Globus pallidus (tissue), 1 donor: ENCODE measurements at regions not wholly inside any gene's neighbourhood (a gene's known extent, or its start where the extent isn't known, plus 50 kb on each side); places are given as distances from the start of the nearest gene placed in this dataset.

Source experiments
- DNase-seq: peaks from one replicate; pipeline ENCODE4 v3.0.0-alpha.2; 2015; ENCODE audit warnings: low spot score

DNA sequence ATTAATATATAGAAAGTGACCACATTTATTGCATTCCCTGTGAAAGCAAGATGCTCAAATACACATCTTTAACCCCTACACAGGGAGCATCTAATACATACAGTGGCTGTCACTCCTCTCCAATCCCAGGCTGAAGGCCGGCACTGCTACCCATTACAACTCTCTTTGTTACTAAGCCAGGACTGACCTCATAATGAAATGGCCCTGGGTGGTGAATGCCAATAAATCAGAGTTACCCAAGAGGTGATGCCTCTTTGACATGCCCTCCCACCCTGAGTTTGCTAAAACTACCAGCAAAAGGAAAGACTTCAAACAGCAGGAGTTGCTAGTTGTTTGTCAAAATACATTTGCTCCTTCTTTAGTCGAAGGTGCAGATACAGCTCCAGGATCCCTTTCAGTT is 214.2 kb downstream of the FOXA2 start:
- no peak for DNase-seq

DNA sequence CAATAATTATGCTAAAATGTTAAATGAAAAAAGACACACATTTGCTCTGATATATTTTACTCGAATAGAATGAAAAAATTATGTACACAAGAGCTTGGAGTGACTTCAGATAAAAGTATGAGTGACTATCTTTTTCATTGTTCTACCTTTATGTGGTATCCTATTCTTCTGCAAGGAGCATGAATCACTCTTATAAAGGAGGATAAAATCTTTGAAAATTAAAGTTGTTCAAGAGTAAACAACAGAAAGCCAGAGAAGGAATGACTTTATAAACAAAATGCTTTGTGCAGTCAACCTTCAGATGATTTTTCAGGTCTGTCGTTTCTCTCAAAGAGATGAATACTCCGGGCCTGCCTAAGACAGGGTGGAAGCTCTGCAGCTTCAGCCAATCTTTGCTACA is 215.3 kb downstream of the FOXA2 start:
- DNase-seq = no peak

DNA sequence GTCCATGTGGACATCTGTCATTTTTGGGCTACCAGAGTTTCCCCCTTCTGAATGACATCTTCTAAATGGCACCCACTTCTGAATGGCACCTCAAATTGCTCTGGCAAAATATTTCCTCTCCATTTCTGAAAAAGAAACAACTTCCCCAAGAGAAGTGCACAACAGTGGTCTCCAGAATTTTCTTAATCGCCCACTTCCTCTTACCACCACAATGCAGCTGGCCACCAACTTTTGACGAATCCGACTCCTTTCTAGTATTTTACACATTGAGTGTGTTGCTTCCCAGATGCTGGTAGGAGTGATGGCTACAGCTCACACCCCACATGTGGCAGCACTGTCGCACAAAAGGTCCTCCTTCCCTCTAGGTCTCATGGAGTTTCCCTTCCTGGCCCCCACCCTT is 216.1 kb downstream of the FOXA2 start:
- DNase-seq = no peak

DNA sequence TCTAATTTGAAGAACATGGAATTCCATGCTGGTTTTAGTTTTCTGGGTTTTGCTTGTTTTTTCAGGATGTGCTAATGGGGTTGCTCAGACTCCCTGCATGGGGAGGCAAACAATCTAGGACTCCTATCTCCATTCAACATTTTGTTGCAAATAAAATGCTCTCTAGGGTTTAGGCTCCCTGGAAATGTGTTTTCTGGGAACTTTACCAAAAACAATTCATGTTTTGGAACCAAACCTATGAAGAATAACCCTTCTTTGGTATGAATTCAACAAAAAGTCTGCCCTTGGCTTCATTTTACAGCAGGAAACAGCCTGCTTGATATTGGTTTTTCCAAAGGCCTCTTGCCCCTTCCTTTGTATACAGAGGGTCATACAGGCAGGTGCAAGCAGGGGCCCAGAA is 217.7 kb downstream of the FOXA2 start:
- DNase-seq = no peak

DNA sequence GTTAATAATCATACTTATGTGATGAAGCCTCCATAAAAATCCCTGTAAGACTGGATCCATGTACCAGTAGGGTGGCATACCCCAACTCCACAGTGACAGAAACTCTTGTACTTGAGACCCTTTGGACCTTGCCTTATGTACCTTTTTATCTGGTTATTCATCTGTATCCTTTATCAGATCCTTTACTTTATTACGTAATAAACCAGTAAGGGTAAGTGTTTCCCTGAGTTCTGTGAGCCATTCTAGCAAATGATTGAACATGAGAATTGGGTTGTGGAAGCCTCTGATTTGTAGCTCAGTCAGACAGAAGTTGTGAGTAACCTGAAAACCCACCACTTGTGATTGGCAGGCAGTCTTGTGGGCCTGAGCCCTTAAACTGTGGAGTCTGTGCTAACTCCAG is 229.7 kb downstream of the FOXA2 start:
- DNase-seq = no peak

DNA sequence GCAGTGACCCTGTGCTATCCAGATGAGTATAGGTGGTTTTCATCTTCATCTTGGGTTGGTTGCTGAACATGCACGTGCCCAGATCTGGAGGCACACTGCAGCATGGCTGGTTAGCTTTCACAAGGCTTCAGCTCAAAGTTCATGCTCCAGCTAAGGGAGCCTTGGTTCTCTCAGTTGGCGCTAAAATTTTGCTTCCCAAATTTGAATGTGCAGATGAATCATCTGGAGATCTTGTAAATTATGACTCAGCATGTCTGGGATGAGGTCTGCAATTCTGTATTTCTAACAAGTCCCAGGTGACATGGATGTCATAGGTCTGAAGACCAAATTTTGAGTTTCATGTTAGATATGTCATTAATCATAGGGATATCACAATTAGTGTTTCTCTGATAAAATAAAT is 230.8 kb downstream of the FOXA2 start:
- no peak for DNase-seq

DNA sequence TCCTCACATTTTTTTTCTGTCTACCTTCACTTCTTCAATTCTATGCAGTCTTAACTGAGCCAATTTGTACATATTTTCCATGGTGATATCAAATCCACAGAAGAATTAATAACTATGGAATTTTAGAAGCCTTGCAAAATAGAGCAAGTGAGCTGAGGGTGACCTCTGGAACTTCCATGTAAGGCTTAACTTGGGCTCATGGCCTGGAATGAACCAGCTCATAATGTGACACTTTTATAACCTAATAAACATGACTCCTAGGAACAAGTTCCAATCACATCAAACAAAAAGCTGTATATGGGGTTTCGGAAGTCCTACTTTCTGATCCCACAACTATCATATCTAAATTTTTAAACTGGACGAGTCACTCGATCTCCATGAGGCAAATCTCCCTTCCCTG is 232.4 kb downstream of the FOXA2 start:
- DNase-seq = no peak

DNA sequence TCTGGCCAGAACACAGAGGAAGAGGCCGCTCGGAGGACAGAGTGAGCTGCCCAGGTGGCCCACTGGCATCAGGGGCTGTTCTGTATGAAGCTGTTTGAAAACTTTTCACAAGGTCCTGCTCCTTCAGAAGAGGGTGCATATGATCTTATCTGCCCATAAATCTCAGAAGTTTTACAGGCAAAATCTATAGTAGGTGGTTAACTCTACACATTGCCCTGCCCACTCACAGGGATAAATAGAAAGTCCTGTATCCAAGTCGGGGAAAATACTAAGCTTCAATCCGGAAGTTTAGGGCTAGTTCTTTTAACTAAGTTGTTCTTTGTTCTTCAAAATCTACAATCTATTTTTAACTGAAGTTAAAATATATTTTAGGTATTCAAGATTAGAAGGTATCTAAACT is 233.7 kb downstream of the FOXA2 start:
- DNase-seq = no peak

DNA sequence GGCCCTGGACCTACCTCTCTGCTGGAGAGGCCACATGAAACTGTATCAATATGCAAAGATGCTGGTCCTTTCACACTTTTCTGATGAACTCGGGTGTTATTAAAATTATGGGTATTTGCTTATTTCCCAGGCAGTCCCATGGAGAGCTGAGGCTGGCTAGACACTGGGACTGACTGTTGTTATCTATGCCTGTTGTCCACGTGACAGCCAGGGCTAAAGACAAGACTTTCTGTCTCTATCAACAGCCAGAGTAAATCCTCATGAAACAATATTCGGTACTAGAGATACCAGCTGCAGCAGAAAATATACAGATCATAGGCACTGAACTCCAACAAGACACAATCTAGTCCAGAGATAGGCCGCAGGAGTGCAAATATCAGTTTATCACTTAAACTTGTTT is 236.4 kb downstream of the FOXA2 start:
- DNase-seq = no peak

DNA sequence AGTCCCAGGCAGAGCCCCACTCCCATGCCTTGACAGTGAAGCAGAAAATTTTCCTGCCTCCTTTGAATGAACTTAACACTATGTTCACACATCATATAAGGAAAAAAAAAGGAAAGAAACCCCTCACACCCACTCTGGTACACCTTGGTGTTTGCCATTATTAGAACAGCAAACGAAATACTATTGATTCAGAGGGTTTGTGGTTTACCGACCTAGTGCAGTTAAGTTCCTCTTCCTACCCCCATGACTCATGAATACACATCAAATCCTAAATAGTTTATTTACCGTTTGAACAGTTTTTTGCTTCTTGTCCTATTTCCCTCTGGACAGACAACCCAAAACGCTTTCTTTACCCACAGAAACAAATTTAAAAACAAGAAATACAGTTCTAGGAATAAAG is 237.7 kb downstream of the FOXA2 start:
- DNase-seq = no peak

DNA sequence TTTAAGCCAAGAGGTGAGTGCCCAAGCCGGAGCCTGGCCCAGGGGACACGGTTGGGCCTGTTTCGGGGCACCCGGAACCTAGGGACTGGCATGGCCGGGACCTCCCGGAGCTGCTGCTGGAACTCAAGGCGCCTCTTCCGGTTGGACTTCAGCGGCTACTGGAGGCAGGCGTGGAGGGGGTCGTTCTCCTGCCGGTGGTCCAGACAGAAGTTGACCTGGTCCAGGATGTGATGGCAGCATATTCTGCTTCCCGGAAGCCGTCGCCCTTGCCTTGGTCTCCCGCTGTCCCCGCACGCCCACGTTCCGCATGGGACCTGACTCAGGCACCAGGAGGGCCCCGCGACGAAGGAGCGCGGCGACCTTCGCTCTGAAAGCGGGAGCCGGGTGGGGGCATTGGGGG is 240.8 kb downstream of the FOXA2 start:
- DNase-seq = no peak

DNA sequence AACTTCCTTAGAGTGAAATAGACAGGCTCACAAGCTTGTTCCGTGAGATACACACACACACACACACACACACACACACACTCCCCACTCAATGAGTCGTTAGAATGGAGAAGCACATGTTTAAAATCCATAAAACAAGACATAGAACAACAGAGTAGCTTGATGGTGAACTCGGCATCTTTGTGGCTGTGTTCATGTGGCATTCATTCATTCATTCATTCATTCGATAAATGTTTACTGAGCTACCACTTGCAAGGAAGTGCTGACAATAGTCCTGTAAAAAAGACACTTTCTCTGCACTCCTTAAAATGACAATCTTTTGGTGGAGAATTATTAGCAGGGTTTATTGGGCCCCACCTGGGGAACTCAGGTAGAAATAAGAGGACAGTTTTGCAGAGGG is 242.0 kb downstream of the FOXA2 start:
- DNase-seq = no peak

DNA sequence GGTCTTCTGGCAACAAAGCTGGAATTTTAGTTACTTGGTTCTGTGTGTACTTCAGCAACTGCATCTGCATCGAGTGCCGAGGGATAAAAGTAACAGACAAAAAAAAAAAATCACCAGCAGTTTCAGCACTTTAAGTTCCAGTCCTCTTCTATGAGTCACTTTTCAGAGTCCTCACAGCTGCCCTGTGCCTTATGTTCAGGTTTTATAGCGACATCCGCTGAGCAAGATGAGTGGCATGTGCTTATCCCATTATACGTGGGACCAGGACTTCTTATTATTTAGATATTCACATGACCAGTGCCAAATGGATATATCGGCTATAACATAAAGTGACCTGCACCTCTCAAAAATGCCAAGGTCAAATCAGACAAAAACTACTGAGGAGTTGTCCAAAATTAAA is 242.9 kb downstream of the FOXA2 start:
- DNase-seq = no peak

DNA sequence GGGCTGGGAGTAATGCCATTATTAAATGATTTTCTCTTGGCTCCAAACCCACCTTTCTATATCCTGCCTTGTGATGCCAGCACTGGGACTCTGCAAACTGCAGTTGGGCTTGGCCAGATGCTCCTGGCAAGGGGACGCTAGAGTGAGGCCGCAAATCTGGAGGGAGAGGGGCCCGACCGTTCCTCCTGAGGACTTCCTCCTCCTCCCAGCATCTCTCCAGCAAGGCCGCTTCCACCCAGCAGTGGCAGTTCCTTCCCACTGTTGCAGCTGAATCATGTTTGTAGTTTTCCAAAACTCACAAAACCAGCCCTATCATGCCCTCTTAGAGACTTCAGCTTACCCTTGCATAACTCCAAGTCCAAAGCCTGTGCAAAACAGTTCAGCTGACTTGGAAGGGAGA is 244.4 kb downstream of the FOXA2 start:
- DNase-seq = no peak

DNA sequence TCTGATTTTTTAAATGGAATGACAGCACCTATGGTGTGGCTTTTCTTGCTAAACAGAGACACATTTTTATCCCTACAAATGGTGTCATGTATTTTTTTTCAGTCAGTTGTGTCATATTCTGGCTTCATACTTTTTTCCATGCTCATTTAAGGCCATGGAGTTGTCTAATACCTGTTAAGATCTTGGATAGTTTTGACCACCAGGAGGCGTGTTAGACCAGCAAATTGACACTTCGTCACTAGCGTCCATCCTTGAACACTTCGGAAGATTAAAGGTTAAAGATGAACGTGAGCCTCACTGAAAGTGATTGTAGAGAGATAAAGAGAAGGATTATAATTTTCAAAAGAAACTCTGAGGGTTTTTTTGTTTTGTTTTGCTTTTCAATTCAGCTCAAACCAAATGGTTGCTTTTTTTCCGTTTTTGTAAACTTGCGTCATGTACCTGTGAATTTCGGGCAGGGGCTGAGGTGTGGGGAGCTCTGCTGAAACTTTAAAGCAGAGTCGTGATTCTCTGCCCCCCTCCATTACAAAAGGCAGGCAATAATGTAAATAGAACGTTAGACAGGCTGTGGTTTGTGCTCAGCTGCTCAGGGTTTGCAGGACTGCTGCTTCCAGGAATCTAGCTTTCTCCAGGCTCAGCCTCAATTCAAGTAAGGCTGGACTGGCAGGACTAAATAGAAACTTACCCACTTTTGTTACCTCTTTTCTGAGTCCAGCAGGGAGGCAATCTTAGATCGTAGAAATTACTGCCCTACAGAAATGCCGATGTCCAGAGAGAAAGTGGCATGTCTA is 245.1 kb downstream of the FOXA2 start:
- peak; percentile 44 for DNase-seq

DNA sequence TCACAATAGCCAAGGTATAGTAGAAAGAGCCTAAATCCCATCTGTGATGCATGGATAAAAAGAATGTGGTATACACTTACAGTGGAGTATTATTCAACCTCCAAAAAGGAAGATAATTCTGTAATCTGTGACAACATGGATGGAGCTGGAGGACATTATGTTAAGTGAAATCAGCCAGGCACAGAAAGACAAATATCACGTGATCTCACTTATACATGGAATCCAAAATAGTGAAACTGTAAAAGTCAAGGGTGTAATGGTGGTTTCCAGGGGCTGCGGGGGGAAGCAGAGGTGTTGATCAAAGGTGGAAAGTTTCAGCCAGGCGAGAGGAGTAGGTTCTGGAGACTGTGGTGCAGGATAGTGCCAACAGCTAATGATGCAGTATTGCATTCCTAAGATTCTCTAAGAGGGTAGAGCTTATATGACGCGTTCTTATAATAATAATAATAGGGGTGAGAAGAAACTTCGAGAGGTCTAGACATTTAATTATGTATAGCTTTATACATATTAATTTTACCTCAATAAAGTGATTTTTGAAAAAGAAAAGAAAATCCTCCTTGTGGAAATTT is 246.1 kb downstream of the FOXA2 start:
- no peak for DNase-seq

DNA sequence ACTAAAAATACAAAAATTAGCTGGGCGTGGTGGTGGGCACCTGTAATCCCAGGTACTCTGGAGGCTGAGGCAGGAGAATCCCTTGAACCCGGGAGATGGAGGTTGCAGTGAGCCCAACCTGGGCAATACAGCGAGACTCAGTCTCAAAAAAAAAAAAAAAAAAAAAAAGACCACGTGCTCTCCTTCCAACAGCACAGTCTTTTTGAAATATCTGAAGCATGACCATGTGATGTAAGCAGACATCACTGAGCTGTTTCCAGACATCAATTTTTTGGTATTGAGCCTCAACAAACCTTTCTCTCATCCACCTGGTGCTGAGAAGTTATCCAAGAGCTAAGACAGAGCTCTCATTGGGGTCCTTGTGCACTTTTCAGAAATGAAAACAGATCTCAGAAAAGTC is 249.2 kb downstream of the FOXA2 start:
- DNase-seq = no peak

DNA sequence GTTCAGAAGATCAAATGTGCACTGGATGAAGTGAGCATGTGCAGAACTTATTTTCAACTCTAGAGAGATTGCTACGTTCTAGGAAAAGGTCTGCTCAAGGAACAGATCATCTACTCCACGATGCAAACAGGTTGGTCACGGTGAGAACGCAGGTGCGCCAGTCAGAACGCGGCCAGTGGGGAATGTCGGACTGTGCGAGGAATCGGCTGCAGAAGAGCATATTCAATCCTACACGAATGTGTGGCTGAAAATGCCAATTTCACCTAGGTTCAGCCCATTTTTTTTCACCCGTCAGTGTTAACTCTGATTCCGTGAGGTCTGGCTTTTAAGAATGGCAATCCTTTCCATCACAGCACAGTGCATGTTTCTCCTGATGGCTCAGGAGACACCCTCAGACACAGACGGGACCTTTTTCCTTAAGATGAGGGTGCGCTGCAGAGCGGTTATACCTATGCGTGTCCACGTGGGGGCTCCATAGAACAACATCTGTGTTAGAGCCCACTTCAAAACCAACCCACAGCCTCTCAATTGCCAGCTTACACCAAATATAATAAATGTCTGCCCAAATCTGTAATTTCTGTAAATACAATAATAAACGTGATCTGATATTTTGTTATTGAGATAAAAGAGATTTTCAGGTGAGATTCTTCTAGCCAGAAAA is 250.4 kb downstream of the FOXA2 start:
- DNase-seq = peak; percentile 31

DNA sequence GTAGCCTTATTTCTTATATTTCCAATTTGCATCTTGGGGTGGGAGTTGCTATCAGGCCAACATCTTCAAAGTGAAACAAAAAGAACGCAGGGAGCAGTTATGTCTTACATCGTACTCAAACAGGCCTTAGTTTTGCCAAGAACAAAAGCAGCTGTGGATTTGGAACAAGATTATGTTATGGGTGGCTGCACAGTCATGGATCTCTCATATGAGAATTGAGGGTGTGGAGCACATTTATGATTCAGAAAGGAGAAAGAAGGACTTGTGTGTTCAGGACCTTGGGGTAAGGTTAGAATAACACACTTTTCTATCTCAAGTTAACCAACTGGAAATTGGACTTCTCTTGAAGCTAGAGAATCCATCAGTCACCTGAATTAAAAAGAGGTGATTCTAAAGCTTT is 259.9 kb downstream of the FOXA2 start:
- DNase-seq = no peak

DNA sequence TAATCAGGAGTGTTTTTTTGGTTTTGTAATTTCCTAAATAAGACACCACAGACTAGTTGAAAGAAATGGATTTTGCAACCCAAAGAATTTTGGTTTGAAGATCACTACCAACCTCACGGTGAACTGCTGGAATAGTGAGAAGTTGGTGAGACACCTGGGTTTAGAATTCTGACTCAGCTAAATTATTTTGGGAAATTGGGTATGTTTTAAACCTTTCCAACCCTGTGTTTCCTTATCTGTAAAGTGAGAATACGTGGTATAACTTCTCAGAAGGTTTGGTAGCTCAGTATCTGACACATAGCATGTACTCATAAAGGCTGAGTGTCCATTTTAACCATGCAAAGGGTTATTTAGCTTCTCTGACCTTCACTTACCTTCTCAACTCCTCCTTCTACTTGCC is 261.9 kb downstream of the FOXA2 start:
- DNase-seq = no peak

DNA sequence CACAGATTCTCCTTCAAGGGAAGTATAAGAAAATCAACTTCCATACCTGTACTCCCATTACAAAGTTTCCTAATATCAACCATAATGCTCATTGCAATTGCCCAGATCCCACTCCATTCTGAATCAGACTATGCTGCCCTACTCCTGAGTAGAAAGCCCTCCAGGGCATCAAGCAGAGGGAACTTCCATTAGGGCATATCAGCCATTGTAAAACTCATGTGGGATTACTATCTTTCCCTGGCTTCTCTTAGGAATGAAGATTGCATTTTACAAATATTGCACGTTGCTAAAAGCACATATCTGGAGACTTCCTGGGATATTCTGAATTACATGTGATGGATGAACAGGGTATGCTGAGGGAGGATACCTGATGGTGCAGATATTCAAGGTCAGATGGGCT is 263.2 kb downstream of the FOXA2 start:
- DNase-seq = no peak

DNA sequence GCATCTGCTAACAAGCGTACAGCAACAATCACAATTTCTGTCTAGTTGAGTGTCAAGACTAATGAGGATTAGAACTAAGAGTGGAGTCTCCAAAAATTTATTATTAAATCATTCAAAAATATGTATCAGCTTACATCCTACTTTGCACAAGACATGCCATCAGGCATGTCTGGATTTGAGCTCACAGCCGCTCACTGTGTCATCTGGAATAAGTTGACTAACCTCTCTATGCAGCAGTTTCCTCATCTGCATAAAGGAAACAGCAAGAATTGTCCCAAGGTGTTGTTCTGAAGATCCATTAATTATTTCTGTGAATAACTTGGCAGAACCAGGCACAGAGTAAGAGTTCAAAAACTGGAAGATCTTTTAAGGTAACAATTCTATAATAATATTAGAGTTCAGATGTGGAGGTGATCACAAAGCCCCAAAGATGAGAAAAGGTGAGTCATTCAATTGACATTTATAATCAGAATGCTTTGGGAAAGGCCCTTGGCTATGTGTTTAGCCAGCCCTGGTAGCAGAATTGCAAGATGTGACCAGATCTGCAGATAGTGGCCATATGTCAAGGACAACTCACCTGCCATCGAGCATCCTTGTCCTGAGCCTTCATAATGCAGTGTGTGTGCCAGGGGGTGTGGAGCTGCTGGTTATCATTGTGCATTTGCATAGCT is 264.0 kb downstream of the FOXA2 start:
- DNase-seq = no peak

DNA sequence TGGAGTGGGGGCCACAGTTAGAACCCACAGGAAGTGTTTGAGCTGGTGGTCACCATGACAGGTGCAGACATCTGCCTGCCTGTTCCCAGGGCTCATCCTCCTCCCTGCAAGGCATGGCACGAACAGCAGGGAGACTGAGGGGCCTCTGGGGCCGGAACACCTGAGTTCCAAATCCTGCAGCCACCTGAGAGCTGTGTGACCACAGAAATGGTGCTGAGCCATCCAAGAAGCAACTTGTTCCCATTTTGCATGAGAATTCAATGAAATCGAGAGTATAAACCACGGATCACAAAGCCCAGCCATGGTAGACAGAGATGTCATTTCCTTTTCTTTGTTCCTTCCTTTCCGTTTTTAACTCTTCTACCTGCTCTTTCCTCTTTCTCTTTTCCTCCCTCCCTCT is 268.6 kb downstream of the FOXA2 start:
- DNase-seq = no peak
